OCI-LY1 (cell line): ENCODE measurements at regions not wholly inside any gene's neighbourhood (a gene's known extent, or its start where the extent isn't known, plus 50 kb on each side); places are given as distances from the start of the nearest gene placed in this dataset.

Experiments
- CTCF ChIP-seq: fragments of 200-600 bp; sonication (generic), shearing (Covaris generic); IDR thresholded peaks from 2 replicates; pipeline ENCODE4 v1.5.1; 2017; ENCODE audit warnings: mild to moderate bottlenecking, antibody characterized with exemption, low read length, moderate library complexity, mixed read lengths
- EZH2 ChIP-seq: fragments of 200-600 bp; sonication (generic), shearing (Covaris generic); IDR thresholded peaks from 2 replicates; pipeline ENCODE4 v1.8.0; 2017; ENCODE audit warnings: borderline replicate concordance, mixed run types, mild to moderate bottlenecking, antibody characterized with exemption, low read length, moderate library complexity, mixed read lengths

GRCh38 chr7:131781-132482 lies 60.4 kb upstream of the FAM20C start:
- TF ChIP-seq CTCF (no peak), EZH2 (no peak)
